ENCODE measurements at regions not wholly inside any gene's neighbourhood (a gene's known extent, or its start where the extent isn't known, plus 50 kb on each side); places are given as distances from the start of the nearest gene placed in this dataset.

- WGBS (ENCODE audit: insufficient coverage, low coverage, missing lambda C conversion rate), result 0% methylated on average over 2 of the region's 2 CpGs
- Histone ChIP-seq H3K27ac (ENCODE audit: extremely low read depth, low read depth, low read length) (no peak overlapping the region), H3K79me2 (ENCODE audit: control insufficient read depth, insufficient read depth, low read length) (no peaks in the 10 kb centered on the region), H2AFZ (ENCODE audit: low read depth, low read length) (no peak overlapping the region), H3K27me3 (ENCODE audit: control insufficient read depth in 2 of 2, insufficient read depth in 2 of 2, low read length in 2 of 2) (no peaks in the 10 kb centered on the region), H3K9me1 (ENCODE audit: control insufficient read depth, insufficient read depth, low read length) (no peaks in the 10 kb centered on the region), H4K20me1 (replicated peaks; ENCODE audit: control insufficient read depth, insufficient read depth, low read length) (no peaks in the 10 kb centered on the region), H3K9ac (ENCODE audit: insufficient read depth in 1 of 2, low read depth in 2 of 2, low read length in 2 of 2) (no peak overlapping the region), H3K4me3 (no peak overlapping the region), H3K36me3 (ENCODE audit: control insufficient read depth, insufficient read depth, low read length) (no peaks in the 10 kb centered on the region), H3K4me1 (replicated peaks in 1 of 2; ENCODE audit: control insufficient read depth in 2 of 2, insufficient read depth in 2 of 2, low read length in 2 of 2) (no peaks in the 10 kb centered on the region), H3K4me2 (ENCODE audit: insufficient read depth, low read length) (no peak overlapping the region), H3K9me3 (replicated peaks; ENCODE audit: control insufficient read depth, insufficient read depth, low read depth, low read length) (no peaks in the 10 kb centered on the region)
- intact Hi-C loops (cut with micrococcal nuclease), result no loop called here
- DNase-seq (ENCODE audit: extremely low read depth in 1 of 4, low spot score in 3 of 4) (no peak), FAIRE-seq (no peak), ATAC-seq (no peak)
- in situ Hi-C loops (cut with MboI), result no loop called here
- CTCF ChIA-PET (ENCODE audit: low intra/inter-chr PET ratio), result no interaction called here
- BruUV-seq (replicated peaks), result no TSS peak
- POLR2A ChIA-PET, result interaction anchor here (0.6 kb wide), 1 partner anchor 813 kb away, joined by 3 read pairs; no protein-coding TSS in a partner anchor
- TF ChIP-seq COPS2 (conservative IDR thresholded peaks at IDR 0.05), result no peak
- no peak for TF ChIP-seq ETV1 (tag; conservative IDR thresholded peaks at IDR 0.05; ENCODE audit: low read depth)
- TF ChIP-seq SRSF3 (IDR thresholded peaks at IDR 0.05; ENCODE audit: insufficient read depth, low read length), result no peak
- no peak for TF ChIP-seq GTF2B (IDR thresholded peaks at IDR 0.05; ENCODE audit: extremely low read depth, insufficient read length)
- no peak for TF ChIP-seq SIN3B (IDR thresholded peaks at IDR 0.05; ENCODE audit: low read depth)
- TF ChIP-seq AFF1 (IDR thresholded peaks at IDR 0.05; ENCODE audit: low read depth in 1 of 2, partially characterized antibody in 2 of 2), result no peak
- no peak for TF ChIP-seq CXXC5 (CRISPR knock-in tag; IDR thresholded peaks at IDR 0.05)
- TF ChIP-seq ZNF766 (CRISPR knock-in tag; conservative IDR thresholded peaks at IDR 0.05), result no peak
- TF ChIP-seq TOE1 (IDR thresholded peaks at IDR 0.05; ENCODE audit: borderline replicate concordance), result no peak
- TF ChIP-seq TOE1 (CRISPR knock-in tag; IDR thresholded peaks at IDR 0.05; ENCODE audit: borderline replicate concordance, low read depth), result no peak
- no peak for TF ChIP-seq E2F6 (IDR thresholded peaks at IDR 0.05; ENCODE audit: borderline replicate concordance in 1 of 2, extremely low read depth in 1 of 2, insufficient read depth in 1 of 2, insufficient read length in 1 of 2, low read depth in 1 of 2, low read length in 1 of 2, poor library complexity in 1 of 2, severe bottlenecking in 1 of 2)
- TF ChIP-seq CBX5 (IDR thresholded peaks at IDR 0.05; ENCODE audit: borderline replicate concordance, low read depth), result no peak
- TF ChIP-seq ZBED1 (IDR thresholded peaks at IDR 0.05), result no peak
- no peak for TF ChIP-seq XRCC3 (IDR thresholded peaks at IDR 0.05)
- TF ChIP-seq BRF2 (IDR thresholded peaks at IDR 0.05; ENCODE audit: borderline replicate concordance, insufficient read depth, insufficient read length), result no peak
- TF ChIP-seq PRPF4 (IDR thresholded peaks at IDR 0.05; ENCODE audit: insufficient read depth, low read depth, low read length, poor library complexity, severe bottlenecking), result no peak
- no peak for TF ChIP-seq ZNF212 (CRISPR knock-in tag; IDR thresholded peaks at IDR 0.05)
Observed at GRCh38 chr1:232339073-232339472, 290.9 kb downstream of the SIPA1L2 start.

All from K562 (cell line).